H9 (cell line): ENCODE measurements at regions not wholly inside any gene's neighbourhood (a gene's known extent, or its start where the extent isn't known, plus 50 kb on each side); places are given as distances from the start of the nearest gene placed in this dataset.

Experiments
- DNase-seq: peaks from one replicate; pipeline ENCODE4 v3.0.0-alpha.2; 2017
- H2AFZ ChIP-seq: one replicate; pipeline ENCODE4 v1.6.1; 2013; ENCODE audit warnings: mild to moderate bottlenecking, low read length, control low read depth, moderate library complexity
- H2AK5ac ChIP-seq: 2 replicates; pipeline ENCODE4 v1.6.1; 2013; ENCODE audit warnings: low read length, control low read depth, mixed read lengths; ENCODE audit not compliant: insufficient read length
- H2BK120ac ChIP-seq: one replicate; pipeline ENCODE4 v1.6.1; 2013; ENCODE audit warnings: low read depth, mild to moderate bottlenecking, low read length, control low read depth, inconsistent platforms; ENCODE audit not compliant: poor library complexity, severe bottlenecking
- H2BK12ac ChIP-seq: 2 replicates; pipeline ENCODE4 v1.6.1; 2013; ENCODE audit warnings: low read length, control low read depth, mixed read lengths, low read depth; ENCODE audit not compliant: insufficient read length
- H2BK15ac ChIP-seq: 2 replicates; pipeline ENCODE4 v1.6.1; 2013; ENCODE audit warnings: low read depth, low read length, control low read depth
- H2BK20ac ChIP-seq: one replicate; pipeline ENCODE4 v1.6.1; 2013; ENCODE audit warnings: low read depth, mild to moderate bottlenecking, low read length, control low read depth, inconsistent platforms; ENCODE audit not compliant: poor library complexity, severe bottlenecking
- H2BK5ac ChIP-seq: 2 replicates; pipeline ENCODE4 v1.6.1; 2013; ENCODE audit warnings: low read length, control low read depth, mixed read lengths; ENCODE audit not compliant: insufficient read length
- H3K14ac ChIP-seq: 2 replicates; pipeline ENCODE4 v1.6.1; 2013; ENCODE audit warnings: low read length, control low read depth; ENCODE audit not compliant: insufficient read depth
- H3K18ac ChIP-seq: 2 replicates; pipeline ENCODE4 v1.6.1; 2013; ENCODE audit warnings: low read depth, mild to moderate bottlenecking, mixed read lengths, low read length, control low read depth; ENCODE audit not compliant: insufficient read length
- H3K23ac ChIP-seq: 2 replicates; pipeline ENCODE4 v1.6.1; 2013; ENCODE audit warnings: low read length, control low read depth, mixed read lengths, low read depth; ENCODE audit not compliant: insufficient read length
- H3K23me2 ChIP-seq: 2 replicates; pipeline ENCODE4 v1.6.1; 2013; ENCODE audit warnings: low read depth, mild to moderate bottlenecking, mixed read lengths, low read length, control low read depth; ENCODE audit not compliant: insufficient read length, poor library complexity, severe bottlenecking
- H3K27ac ChIP-seq: 2 replicates; pipeline ENCODE4 v1.5.1; 2013; ENCODE audit warnings: low read length, control low read depth, mixed read lengths, low read depth; ENCODE audit not compliant: insufficient read length
- H3K27me3 ChIP-seq: 2 replicates; pipeline ENCODE4 v1.6.1; 2013; ENCODE audit warnings: low read length, control low read depth, inconsistent platforms; ENCODE audit not compliant: insufficient read depth
- H3K4ac ChIP-seq: 2 replicates; pipeline ENCODE4 v1.6.1; 2013; ENCODE audit warnings: low read depth, mild to moderate bottlenecking, control low read depth, inconsistent platforms, low read length, moderate library complexity
- H3K4me1 ChIP-seq: 2 replicates; pipeline ENCODE4 v1.6.1; 2013; ENCODE audit warnings: low read length, control low read depth, inconsistent platforms; ENCODE audit not compliant: insufficient read depth
- H3K4me2 ChIP-seq: 2 replicates; pipeline ENCODE4 v1.6.1; 2013; ENCODE audit warnings: low read length, control low read depth, mixed read lengths; ENCODE audit not compliant: insufficient read length, insufficient read depth
- H3K56ac ChIP-seq: 2 replicates; pipeline ENCODE4 v1.6.1; 2013; ENCODE audit warnings: low read depth, mild to moderate bottlenecking, mixed read lengths, low read length, control low read depth; ENCODE audit not compliant: insufficient read length
- H3K79me1 ChIP-seq: 2 replicates; pipeline ENCODE4 v1.6.1; 2013; ENCODE audit warnings: low read depth, mild to moderate bottlenecking, moderate library complexity, low read length, control low read depth, inconsistent platforms; ENCODE audit not compliant: insufficient read depth, poor library complexity, severe bottlenecking
- H3K79me2 ChIP-seq: 2 replicates; pipeline ENCODE4 v1.6.1; 2013; ENCODE audit warnings: low read length, control low read depth, inconsistent platforms; ENCODE audit not compliant: insufficient read depth
- H3K9ac ChIP-seq: 2 replicates; pipeline ENCODE4 v1.6.1; 2013; ENCODE audit warnings: low read length, control low read depth, mixed read lengths; ENCODE audit not compliant: insufficient read length; ENCODE audit errors: extremely low read depth
- H3K9me3 ChIP-seq: one replicate; pipeline ENCODE4 v1.6.1; 2013; ENCODE audit warnings: low read depth, low read length, inconsistent platforms; ENCODE audit not compliant: control insufficient read depth
- H3T11ph ChIP-seq: one replicate; pipeline ENCODE4 v1.6.1; 2013; ENCODE audit warnings: mild to moderate bottlenecking, low read length, control low read depth, inconsistent platforms
- H4K20me1 ChIP-seq: one replicate; pipeline ENCODE4 v1.6.1; 2013; ENCODE audit not compliant: control insufficient read depth, insufficient read length, insufficient read depth
- H4K5ac ChIP-seq: 2 replicates; pipeline ENCODE4 v1.6.1; 2013; ENCODE audit warnings: low read depth, mild to moderate bottlenecking, mixed read lengths, low read length, control low read depth; ENCODE audit not compliant: insufficient read length
- H4K8ac ChIP-seq: replicated peaks from 2 replicates; pipeline ENCODE4 v1.6.1; 2013; ENCODE audit warnings: low read length, control low read depth, mixed read lengths, low read depth; ENCODE audit not compliant: insufficient read length
- H4K91ac ChIP-seq: 2 replicates; pipeline ENCODE4 v1.6.1; 2013; ENCODE audit warnings: low read depth, mild to moderate bottlenecking, moderate library complexity, mixed read lengths, low read length, control low read depth; ENCODE audit not compliant: insufficient read length
- H3K27ac Mint-ChIP-seq, 3 experiments: 2 replicates in 2 of 3; 3 replicates in 1 of 3; pipeline ENCODE4 v1.8.0; 2020 to 2021; ENCODE audit warnings: mixed read lengths in 3 of 3, mild to moderate bottlenecking in 1 of 3, moderate library complexity in 1 of 3
- H3K27me3 Mint-ChIP-seq: 2 replicates; pipeline ENCODE4 v1.8.0; 2021; ENCODE audit warnings: low read depth, mild to moderate bottlenecking, moderate library complexity, mixed read lengths
- H3K36me3 Mint-ChIP-seq, 3 experiments: 2 replicates in 2 of 3; 3 replicates in 1 of 3; pipeline ENCODE4 v1.8.0; 2020 to 2021; ENCODE audit warnings: low read depth in 3 of 3, mixed read lengths in 3 of 3; ENCODE audit not compliant: insufficient read depth in 1 of 3
- H3K4me1 Mint-ChIP-seq, 2 experiments: 2 replicates each; pipeline ENCODE4 v1.8.0; 2020; ENCODE audit warnings: mixed read lengths in 2 of 2
- H3K4me3 Mint-ChIP-seq, 2 experiments: 2 replicates in 1 of 2; 3 replicates in 1 of 2; pipeline ENCODE4 v1.8.0; 2020 to 2021; ENCODE audit warnings: mild to moderate bottlenecking in 2 of 2, mixed read lengths in 2 of 2, moderate library complexity in 1 of 2
- H3K9me3 Mint-ChIP-seq, 2 experiments: 2 replicates in 1 of 2; 3 replicates in 1 of 2; pipeline ENCODE4 v1.8.0; 2020; ENCODE audit warnings: mild to moderate bottlenecking in 2 of 2, mixed read lengths in 2 of 2, moderate library complexity in 1 of 2
- CTCF ChIP-seq: fragments of 200-600 bp; sonication (generic); conservative IDR thresholded peaks from 3 replicates; pipeline ENCODE4 v1.8.0; 2021; ENCODE audit warnings: antibody characterized with exemption, mild to moderate bottlenecking
- WGBS: extraction: QIAGEN DNeasy Blood & Tissue Kit; methylation state at CpG from one replicate; pipeline ENCODE4 v1.1.7; 2013; ENCODE audit warnings: missing lambda C conversion rate, low lambda C conversion rate, mixed read lengths; ENCODE audit not compliant: insufficient read length; ENCODE audit errors: extremely low coverage; 5-methylcytosine and 5-hydroxymethylcytosine counted together

DNA sequence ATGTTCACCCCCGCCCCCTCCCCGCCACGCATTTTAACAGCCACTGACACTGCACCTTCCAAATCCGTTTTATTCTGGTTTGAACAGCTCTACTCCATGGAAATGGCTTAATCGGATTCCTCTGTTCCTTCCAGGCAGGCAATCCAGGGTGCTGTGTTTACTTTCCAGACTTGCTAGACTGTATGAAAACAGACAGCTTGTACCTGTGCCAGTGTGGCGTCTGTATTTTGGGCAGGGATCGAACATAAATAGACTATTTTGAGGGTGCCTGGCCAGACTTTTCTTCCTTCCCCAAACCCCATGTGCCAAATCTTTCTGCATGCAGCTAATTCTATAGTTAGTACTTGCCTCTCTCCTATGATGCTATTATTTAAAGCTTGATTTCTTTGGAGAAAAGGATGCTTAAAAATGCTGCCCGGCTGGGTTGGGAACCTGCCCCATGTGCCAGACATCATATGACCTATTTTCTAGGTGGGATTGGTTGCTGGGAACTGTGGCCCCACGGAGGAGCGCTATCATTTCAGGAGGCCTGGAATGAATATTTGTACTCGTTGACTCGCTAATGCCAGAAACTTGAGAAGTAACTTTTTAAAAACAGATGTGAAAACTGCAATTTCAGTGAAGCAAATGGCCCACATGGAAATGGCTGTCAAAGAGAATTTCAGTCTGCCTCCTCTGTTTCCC lies 814.8 kb downstream of the BRD1 start:
- H2BK12ac ChIP-seq, result no peak overlapping the region
- no peak overlapping the region for H3K56ac ChIP-seq
- H3K23ac ChIP-seq, result no peak overlapping the region
- H3K9ac ChIP-seq, result no peak overlapping the region
- H4K8ac ChIP-seq, result no peak overlapping the region
- no peak overlapping the region for H3K14ac ChIP-seq
- H3K36me3 Mint-ChIP-seq, result no peaks in the 10 kb centered on the region
- no peak overlapping the region for H3K4ac ChIP-seq
- H3K9me3 ChIP-seq, result no peaks in the 10 kb centered on the region
- no peak overlapping the region for H3K27ac ChIP-seq
- H4K5ac ChIP-seq, result no peak overlapping the region
- no peak overlapping the region for H3K27ac Mint-ChIP-seq
- H3K4me3 Mint-ChIP-seq, result no peak overlapping the region
- DNase-seq, result no peak
- H4K20me1 ChIP-seq, result no peaks in the 10 kb centered on the region
- no peak overlapping the region for H3K18ac ChIP-seq
- H3K4me1 Mint-ChIP-seq, result peaks cover 2 to 7% of the 10 kb centered on the region in 2 experiments; a peak in 1 of 4 replicates
- no peak overlapping the region for H2BK5ac ChIP-seq
- no peaks in the 10 kb centered on the region for H3K79me2 ChIP-seq
- H2BK20ac ChIP-seq, result no peak overlapping the region
- H2BK120ac ChIP-seq, result no peak overlapping the region
- no peaks in the 10 kb centered on the region for H3K4me1 ChIP-seq
- no peak overlapping the region for H2AFZ ChIP-seq
- no CpG with 5 or more reads among the region's 12 CpGs for WGBS
- H3K79me1 ChIP-seq, result no peaks in the 10 kb centered on the region
- H3K23me2 ChIP-seq, result no peaks in the 10 kb centered on the region
- no peak overlapping the region for H2AK5ac ChIP-seq
- H3K27me3 Mint-ChIP-seq, result peaks cover 4% of the 10 kb centered on the region
- no peak overlapping the region for H2BK15ac ChIP-seq
- no peak overlapping the region for H3K4me2 ChIP-seq
- no peak overlapping the region for H4K91ac ChIP-seq
- no peaks in the 10 kb centered on the region for H3K27me3 ChIP-seq
- H3T11ph ChIP-seq, result no peak overlapping the region
- no peak for TF ChIP-seq CTCF
- H3K9me3 Mint-ChIP-seq, result no peaks in the 10 kb centered on the region
